Uterus (tissue), 2 donors: ENCODE measurements at regions not wholly inside any gene's neighbourhood (a gene's known extent, or its start where the extent isn't known, plus 50 kb on each side); places are given as distances from the start of the nearest gene placed in this dataset.

Experiments
- POLR2A ChIP-seq, 2 donors: fragments of 450-650 bp; IDR thresholded peaks; one replicate each; pipeline ENCODE4 v1.6.1; 2016; ENCODE audit warnings: antibody characterized with exemption in 2 of 2, mild to moderate bottlenecking in 1 of 2, moderate library complexity in 1 of 2
- TF ChIP-seq, protein P1 (sequence below), 4 experiments: fragments of 200-600 bp in 2 of 4; fragments of 450-650 bp in 2 of 4; sonication (generic) in 2 of 4; IDR thresholded peaks; one replicate each; pipeline ENCODE4 v1.5.1; 2016 to 2019; ENCODE audit warnings: antibody characterized with exemption in 4 of 4, mild to moderate bottlenecking in 2 of 4, moderate library complexity in 1 of 4

DNA sequence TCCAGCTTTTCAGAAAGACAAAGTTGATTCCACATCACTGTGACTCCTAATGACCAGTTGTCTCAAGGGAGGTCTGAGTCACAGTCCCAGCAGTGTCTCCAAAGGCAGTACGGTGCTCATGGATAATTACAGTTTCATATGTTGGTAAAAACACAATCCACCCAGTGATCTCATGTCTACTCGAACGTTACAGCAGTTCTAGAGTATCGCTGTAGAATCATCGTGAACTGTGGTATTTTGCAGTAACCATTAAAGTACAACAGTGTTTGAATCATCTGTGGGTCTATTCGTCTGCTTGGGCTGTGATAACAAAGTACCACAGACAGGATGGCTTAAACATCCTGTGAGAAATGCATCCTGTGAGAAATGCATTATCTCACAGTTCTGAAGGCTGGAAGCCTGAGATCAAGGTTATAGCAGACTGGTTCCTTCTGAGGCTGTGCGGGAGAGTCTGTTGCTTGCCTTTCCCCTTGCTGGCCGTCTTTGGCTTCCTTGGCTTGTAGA, 121.1 kb upstream of the SORBS2 start:
- TF ChIP-seq POLR2A (IDR thresholded peaks at IDR 0.05), result no peak
- TF ChIP-seq, protein P1, sequence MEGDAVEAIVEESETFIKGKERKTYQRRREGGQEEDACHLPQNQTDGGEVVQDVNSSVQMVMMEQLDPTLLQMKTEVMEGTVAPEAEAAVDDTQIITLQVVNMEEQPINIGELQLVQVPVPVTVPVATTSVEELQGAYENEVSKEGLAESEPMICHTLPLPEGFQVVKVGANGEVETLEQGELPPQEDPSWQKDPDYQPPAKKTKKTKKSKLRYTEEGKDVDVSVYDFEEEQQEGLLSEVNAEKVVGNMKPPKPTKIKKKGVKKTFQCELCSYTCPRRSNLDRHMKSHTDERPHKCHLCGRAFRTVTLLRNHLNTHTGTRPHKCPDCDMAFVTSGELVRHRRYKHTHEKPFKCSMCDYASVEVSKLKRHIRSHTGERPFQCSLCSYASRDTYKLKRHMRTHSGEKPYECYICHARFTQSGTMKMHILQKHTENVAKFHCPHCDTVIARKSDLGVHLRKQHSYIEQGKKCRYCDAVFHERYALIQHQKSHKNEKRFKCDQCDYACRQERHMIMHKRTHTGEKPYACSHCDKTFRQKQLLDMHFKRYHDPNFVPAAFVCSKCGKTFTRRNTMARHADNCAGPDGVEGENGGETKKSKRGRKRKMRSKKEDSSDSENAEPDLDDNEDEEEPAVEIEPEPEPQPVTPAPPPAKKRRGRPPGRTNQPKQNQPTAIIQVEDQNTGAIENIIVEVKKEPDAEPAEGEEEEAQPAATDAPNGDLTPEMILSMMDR (IDR thresholded peaks at IDR 0.05), result no peak
